Heart right ventricle (tissue), 16 donors: ENCODE measurements at regions not wholly inside any gene's neighbourhood (a gene's known extent, or its start where the extent isn't known, plus 50 kb on each side); places are given as distances from the start of the nearest gene placed in this dataset.
A peak's percentile ranks its signal among the peaks of the same experiment; 100 is the strongest.

Experiments used
- ATAC-seq, 8 donors: fragments of 200-7000 bp; cut with Tn5 transposase; one replicate each; pipeline ENCODE4 v1.9.1; 2020; ENCODE audit warnings: mild to moderate bottlenecking in 8 of 8, moderate library complexity in 8 of 8, moderate number of reproducible peaks in 1 of 8
- DNase-seq, 2 donors: peaks; one replicate each; pipeline ENCODE4 v3.0.0-alpha.2; 2020
- H3K27ac ChIP-seq, 10 donors: fragments of 200-600 bp; sonication (generic) in 2 of 10; one replicate each; pipeline versions ENCODE4 v1.5.0 to v1.8.0; 2020 to 2022; ENCODE audit warnings: mild to moderate bottlenecking in 3 of 10
- H3K27me3 ChIP-seq, 7 donors: fragments of 200-600 bp; one replicate each; pipeline ENCODE4 v1.8.0; 2021 to 2022; ENCODE audit warnings: mild to moderate bottlenecking in 2 of 7
- H3K36me3 ChIP-seq, 9 donors: fragments of 200-600 bp; sonication (generic) in 1 of 9; one replicate each; pipeline versions ENCODE4 v1.5.0 to v1.8.0; 2020 to 2022; ENCODE audit warnings: mild to moderate bottlenecking in 2 of 9
- H3K4me1 ChIP-seq, 9 donors: fragments of 200-600 bp; sonication (generic) in 1 of 9; one replicate each; pipeline versions ENCODE4 v1.5.0 to v1.8.0; 2020 to 2022; ENCODE audit warnings: mild to moderate bottlenecking in 4 of 9
- H3K4me3 ChIP-seq, 10 donors: fragments of 200-600 bp; sonication (generic) in 2 of 10; one replicate each; pipeline versions ENCODE4 v1.5.0 to v1.8.0; 2020 to 2022; ENCODE audit warnings: mild to moderate bottlenecking in 7 of 10, moderate library complexity in 2 of 10
- H3K9me3 ChIP-seq, 11 donors: fragments of 200-600 bp in 10 of 11; sonication (generic) in 2 of 11; one replicate each; pipeline versions ENCODE4 v1.5.0 to v1.8.0; 2013 to 2022; ENCODE audit warnings: mild to moderate bottlenecking in 2 of 11, control low read depth in 1 of 11, moderate library complexity in 1 of 11
- WGBS, 2 donors: extraction: QIAGEN DNeasy Blood & Tissue Kit; methylation state at CpG; one replicate each; pipeline ENCODE4 v1.1.7; 2013; ENCODE audit warnings: inconsistent platforms in 1 of 2; 5-methylcytosine and 5-hydroxymethylcytosine counted together
- intact Hi-C, 10 donors: fragments of 100-400 bp; cut with DNase I; formaldehyde crosslinking; loops; one replicate each; pipeline versions ENCODE4 v1.11.1 to v1.14.2; 2022
- TF ChIP-seq, protein P1 (sequence below), 9 donors: fragments of 200-600 bp; sonication (generic) in 2 of 9; IDR thresholded peaks; one replicate each; pipeline versions ENCODE4 v1.5.0 to v1.8.0; 2021 to 2022; ENCODE audit warnings: antibody characterized with exemption in 9 of 9, mild to moderate bottlenecking in 5 of 9, moderate library complexity in 1 of 9
- donor health status: Arrhythmogenic right ventricular cardiomyopathy.
- donor health status: ischemic (EF 13 %, LVEDD 7.1; RV severe dilation, severe dysfunction).
- donor health status: healthy with polysubstance abuse.
- donor health status: DM: no; HTN: yes; CAD: no.
- donor health status: DM: no; HTN: no; CAD: no.
- donor health status: ischemic (EF 25% LVEDD 6.9; RV normal size, moderate dysfunction).
- donor health status: ischemic (EF 25% LVEDD 5.7; RV mildly dilated, moderate dysfunction).
- donor health status: healthy.
- donor health status: DM: yes; HTN: yes; CAD: no.
- donor health status: Ischemic cardiomyopathy.
- donor health status: ischemic (EF 35%, LVEDD 5.7; RV mildly dilated, moderate dysfunction).
- donor health status: nonischemic (EF 11% LVEDD 7.7; RV severe dilation, severe dysfunction).
- donor health status: DM: yes; HTN: yes; CAD: no.
- donor health status: PGD.
- donor health status: ischemic (EF 29% LVEDD 5.4; RV normal size, mild dysfunction).
- donor health status: nonischemic (EF 23%, LVEDD 6.1; RV moderate dilation, normal function).

DNA sequence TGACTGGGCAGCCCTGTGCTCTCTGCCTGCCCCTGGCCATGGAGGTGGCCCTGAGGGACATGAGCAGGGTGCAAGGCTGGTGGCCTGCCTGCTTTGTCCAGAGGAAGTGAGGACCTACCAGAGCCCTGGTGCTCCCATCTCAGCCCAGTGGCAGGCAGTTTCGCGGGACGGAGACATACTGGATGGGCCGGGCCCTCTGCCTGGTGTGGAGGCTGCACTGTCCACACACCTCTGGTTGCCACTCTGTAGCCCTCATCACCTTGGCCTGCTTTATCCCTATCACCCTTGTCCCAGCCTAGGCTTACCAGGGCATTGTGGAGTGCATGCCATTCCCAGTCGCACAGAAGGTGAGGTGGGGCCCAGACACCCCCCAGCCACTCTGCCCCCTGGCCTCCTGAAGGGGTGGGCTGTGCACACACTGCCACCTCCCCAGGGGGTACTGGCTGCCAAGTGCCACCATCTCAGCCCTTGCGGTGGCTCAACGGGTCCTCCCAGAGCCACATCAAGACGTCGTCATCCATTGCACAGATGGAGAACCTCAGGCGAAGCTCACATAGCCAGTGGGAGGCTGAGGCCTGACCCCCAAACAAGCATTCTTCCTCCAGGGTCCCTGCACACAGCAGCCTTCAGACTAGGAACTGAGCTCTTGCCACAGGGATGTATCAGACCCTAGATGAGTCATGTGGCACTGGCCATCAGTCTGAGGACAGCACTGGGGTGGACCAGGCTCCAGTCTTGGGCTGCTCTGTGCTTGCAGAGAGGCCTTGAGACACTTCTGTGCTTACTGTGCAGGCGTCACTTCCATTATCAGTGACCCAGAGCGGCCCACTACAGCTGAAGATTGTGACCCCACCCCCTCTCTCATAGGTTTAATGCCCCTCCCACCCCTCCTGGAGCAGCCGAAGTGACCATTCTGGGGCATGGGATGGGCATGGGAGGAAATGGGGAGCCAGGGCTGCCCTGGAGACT is 176.1 kb downstream of the IGLL1 start:
- intact Hi-C loops: loop anchor here in 4 of 10 donors (5.0 to 10.0 kb wide), 3 partner anchors 128 to 133 kb away; no protein-coding TSS in a partner anchor
- Histone ChIP-seq H3K4me3 (no peak overlapping the region), H3K27me3 (peaks cover 0 to 36% (median 18%) of the 10 kb centered on the region in 7 donors), H3K27ac (no peak overlapping the region), H3K9me3 (no peaks in the 10 kb centered on the region), H3K4me1 (peaks cover 0 to 6% (median 0%) of the 10 kb centered on the region in 9 donors), H3K36me3 (no peaks in the 10 kb centered on the region)
- WGBS, 2 donors: 83 to 90% methylated on average over 13 of the region's 13 CpGs
- TF ChIP-seq, protein P1, sequence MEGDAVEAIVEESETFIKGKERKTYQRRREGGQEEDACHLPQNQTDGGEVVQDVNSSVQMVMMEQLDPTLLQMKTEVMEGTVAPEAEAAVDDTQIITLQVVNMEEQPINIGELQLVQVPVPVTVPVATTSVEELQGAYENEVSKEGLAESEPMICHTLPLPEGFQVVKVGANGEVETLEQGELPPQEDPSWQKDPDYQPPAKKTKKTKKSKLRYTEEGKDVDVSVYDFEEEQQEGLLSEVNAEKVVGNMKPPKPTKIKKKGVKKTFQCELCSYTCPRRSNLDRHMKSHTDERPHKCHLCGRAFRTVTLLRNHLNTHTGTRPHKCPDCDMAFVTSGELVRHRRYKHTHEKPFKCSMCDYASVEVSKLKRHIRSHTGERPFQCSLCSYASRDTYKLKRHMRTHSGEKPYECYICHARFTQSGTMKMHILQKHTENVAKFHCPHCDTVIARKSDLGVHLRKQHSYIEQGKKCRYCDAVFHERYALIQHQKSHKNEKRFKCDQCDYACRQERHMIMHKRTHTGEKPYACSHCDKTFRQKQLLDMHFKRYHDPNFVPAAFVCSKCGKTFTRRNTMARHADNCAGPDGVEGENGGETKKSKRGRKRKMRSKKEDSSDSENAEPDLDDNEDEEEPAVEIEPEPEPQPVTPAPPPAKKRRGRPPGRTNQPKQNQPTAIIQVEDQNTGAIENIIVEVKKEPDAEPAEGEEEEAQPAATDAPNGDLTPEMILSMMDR (IDR thresholded peaks at IDR 0.05): no peak
- no peak for ATAC-seq
- no peak for DNase-seq

DNA sequence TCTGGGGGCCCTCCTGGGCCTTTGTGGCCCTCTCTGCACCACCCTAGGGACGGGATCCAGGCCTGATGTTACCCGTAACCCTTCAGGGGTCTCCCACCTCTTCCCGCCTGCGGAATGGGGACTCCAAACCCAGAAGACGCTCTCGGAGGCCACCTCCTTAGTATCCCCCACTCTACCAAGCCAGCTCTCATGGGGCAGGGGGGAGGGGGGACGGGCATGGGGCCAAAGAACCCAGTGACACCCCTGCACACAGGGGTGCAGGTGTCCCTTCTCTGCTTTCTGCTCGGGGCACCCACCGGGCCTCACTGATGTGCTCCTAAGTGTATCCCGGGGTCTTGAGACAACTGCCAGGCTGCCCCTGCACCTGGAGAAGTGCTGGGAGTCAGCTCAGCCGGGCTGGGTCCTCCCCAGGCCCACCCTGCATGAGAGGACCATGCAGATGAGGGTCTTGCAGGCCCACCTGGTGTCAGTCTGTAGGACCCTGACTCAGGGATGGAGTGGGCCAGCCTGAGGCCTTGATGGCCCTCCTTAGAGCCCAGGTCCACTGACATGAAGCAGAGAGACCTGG is 176.9 kb downstream of the IGLL1 start:
- Histone ChIP-seq H3K4me3 (no peak overlapping the region), H3K36me3 (no peaks in the 10 kb centered on the region), H3K4me1 (peaks cover 0 to 6% (median 0%) of the 10 kb centered on the region in 9 donors), H3K27me3 (peaks cover 0 to 36% (median 18%) of the 10 kb centered on the region in 7 donors), H3K27ac (no peak overlapping the region), H3K9me3 (no peaks in the 10 kb centered on the region)
- intact Hi-C loops: loop anchor here in 4 of 10 donors (5.0 to 10.0 kb wide), 3 partner anchors 129 to 134 kb away; no protein-coding TSS in a partner anchor
- DNase-seq (no peak), ATAC-seq (no peak)
- TF ChIP-seq, protein P1 (IDR thresholded peaks at IDR 0.05): no peak
- WGBS, 2 donors: 91 to 92% methylated on average over 11 of the region's 11 CpGs

GRCh38 chr22:23402275-23403151 is 177.6 kb downstream of the IGLL1 start:
- ATAC-seq: peak; percentile 11 to 68 (median 49)
- Histone ChIP-seq H3K27ac (no peak overlapping the region), H3K9me3 (no peaks in the 10 kb centered on the region), H3K4me1 (peaks cover 0 to 6% (median 0%) of the 10 kb centered on the region in 9 donors), H3K27me3 (peaks cover 0 to 36% (median 18%) of the 10 kb centered on the region in 7 donors), H3K4me3 (peak overlapping the region in 9 of 10 donors; percentile 7 to 50 (median 30)), H3K36me3 (no peaks in the 10 kb centered on the region)
- WGBS, 2 donors: 8% methylated on average over 56 to 82 of the region's 82 CpGs
- DNase-seq: peak; percentile 26 to 44
- intact Hi-C loops: loop anchor here in 4 of 10 donors (5.0 to 10.0 kb wide), 3 partner anchors 130 to 135 kb away; no protein-coding TSS in a partner anchor
- TF ChIP-seq, protein P1 (IDR thresholded peaks at IDR 0.05): peak in 8 of 9 donors; percentile 21 to 61 (median 40)
